OCI-LY1 (cell line): ENCODE measurements at regions not wholly inside any gene's neighbourhood (a gene's known extent, or its start where the extent isn't known, plus 50 kb on each side); places are given as distances from the start of the nearest gene placed in this dataset.

Experiments used
- H2AFZ ChIP-seq: fragments of 200-600 bp; sonication (generic), shearing (Covaris generic); 2 replicates; pipeline ENCODE4 v1.6.0; 2014; ENCODE audit warnings: antibody characterized with exemption, mild to moderate bottlenecking, low read length
- H3F3A ChIP-seq: fragments of 200-600 bp; sonication (generic), shearing (Covaris generic); 2 replicates; pipeline ENCODE4 v1.6.0; 2014; ENCODE audit warnings: mild to moderate bottlenecking, antibody characterized with exemption, low read length, moderate library complexity; ENCODE audit not compliant: insufficient read depth
- H3K27ac ChIP-seq: fragments of 200-600 bp; sonication (generic); 2 replicates; pipeline ENCODE4 v1.5.1; 2014; ENCODE audit warnings: low read length, mixed run types, mild to moderate bottlenecking, low read depth; ENCODE audit not compliant: poor library complexity, severe bottlenecking
- H3K27me3 ChIP-seq: fragments of 200-600 bp; sonication (generic); 2 replicates; pipeline ENCODE4 v1.6.0; 2014; ENCODE audit warnings: antibody characterized with exemption, mild to moderate bottlenecking, low read length, moderate library complexity; ENCODE audit not compliant: insufficient read depth
- H3K36me3 ChIP-seq: fragments of 200-600 bp; sonication (generic); 2 replicates; pipeline ENCODE4 v1.6.1; 2014; ENCODE audit warnings: mild to moderate bottlenecking, antibody characterized with exemption, low read length, moderate library complexity, mixed read lengths; ENCODE audit not compliant: insufficient read depth
- H3K4me1 ChIP-seq: fragments of 200-600 bp; sonication (generic); 2 replicates; pipeline ENCODE4 v1.5.1; 2014; ENCODE audit warnings: mild to moderate bottlenecking, low read length, moderate library complexity; ENCODE audit not compliant: insufficient read depth, severe bottlenecking
- H3K4me2 ChIP-seq: fragments of 200-600 bp; sonication (generic), shearing (Covaris generic); 2 replicates; pipeline ENCODE4 v1.6.1; 2014; ENCODE audit warnings: low read length
- H3K4me3 ChIP-seq: fragments of 200-600 bp; sonication (generic); 2 replicates; pipeline ENCODE4 v1.5.1; 2014; ENCODE audit warnings: low read length, low read depth, mild to moderate bottlenecking, mixed read lengths; ENCODE audit not compliant: poor library complexity, severe bottlenecking
- H3K79me2 ChIP-seq: fragments of 200-600 bp; shearing (Covaris generic); 2 replicates; pipeline ENCODE4 v1.6.1; 2016; ENCODE audit warnings: mixed run types, low read length, mixed read lengths; ENCODE audit not compliant: insufficient read depth
- H3K9ac ChIP-seq: fragments of 200-600 bp; sonication (generic), shearing (Covaris generic); 2 replicates; pipeline ENCODE4 v1.6.1; 2014; ENCODE audit warnings: mild to moderate bottlenecking, low read length, mixed read lengths
- H3K9me2 ChIP-seq: fragments of 200-600 bp; sonication (generic), shearing (Covaris generic); 2 replicates; pipeline ENCODE4 v1.6.1; 2014; ENCODE audit warnings: low read depth, mild to moderate bottlenecking, low read length, mixed read lengths
- H3K9me3 ChIP-seq: fragments of 200-600 bp; shearing (Covaris generic); 2 replicates; pipeline ENCODE4 v1.6.1; 2014; ENCODE audit warnings: low read length, mixed read lengths
- H4K20me1 ChIP-seq: fragments of 200-600 bp; sonication (generic), shearing (Covaris generic); 2 replicates; pipeline ENCODE4 v1.6.0; 2016; ENCODE audit warnings: mild to moderate bottlenecking, low read length; ENCODE audit not compliant: insufficient read depth
- EZH2 ChIP-seq: fragments of 200-600 bp; sonication (generic), shearing (Covaris generic); IDR thresholded peaks from 2 replicates; pipeline ENCODE4 v1.8.0; 2017; ENCODE audit warnings: borderline replicate concordance, mixed run types, mild to moderate bottlenecking, antibody characterized with exemption, low read length, moderate library complexity, mixed read lengths
- TF ChIP-seq, protein P1 (sequence below): fragments of 200-600 bp; sonication (generic), shearing (Covaris generic); IDR thresholded peaks from 2 replicates; pipeline ENCODE4 v1.5.1; 2017; ENCODE audit warnings: mild to moderate bottlenecking, antibody characterized with exemption, low read length, moderate library complexity, mixed read lengths

DNA sequence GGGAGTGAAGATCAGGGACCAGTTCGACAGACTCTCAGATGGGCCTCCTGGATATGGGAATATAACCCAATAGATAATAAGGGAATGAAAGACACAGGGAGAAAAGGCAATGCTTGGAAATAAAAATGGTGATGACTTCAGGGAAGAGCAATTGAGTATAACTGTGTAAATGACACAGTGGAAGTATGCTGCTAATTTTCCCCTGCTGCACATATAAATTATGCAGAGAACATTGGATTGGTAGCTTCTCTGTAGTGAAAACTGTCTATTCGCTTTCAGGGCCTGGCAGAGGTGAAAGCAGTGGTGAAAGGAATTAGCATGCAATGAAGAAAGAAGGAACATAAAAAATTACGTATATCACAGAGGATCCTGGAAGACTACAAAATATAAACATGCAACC lies 398.2 kb upstream of the CDH2 start:
- Histone ChIP-seq H3K4me2 (no peak overlapping the region), H3K9me3 (no peaks in the 10 kb centered on the region), H3K79me2 (no peaks in the 10 kb centered on the region), H3K27ac (no peak overlapping the region), H2AFZ (no peak overlapping the region), H3K9me2 (no peaks in the 10 kb centered on the region), H3K27me3 (no peaks in the 10 kb centered on the region), H3K36me3 (no peaks in the 10 kb centered on the region), H3K4me3 (no peak overlapping the region), H3K9ac (no peak overlapping the region), H3F3A (no peaks in the 10 kb centered on the region), H3K4me1 (no peaks in the 10 kb centered on the region), H4K20me1 (no peaks in the 10 kb centered on the region)
- TF ChIP-seq, protein P1, sequence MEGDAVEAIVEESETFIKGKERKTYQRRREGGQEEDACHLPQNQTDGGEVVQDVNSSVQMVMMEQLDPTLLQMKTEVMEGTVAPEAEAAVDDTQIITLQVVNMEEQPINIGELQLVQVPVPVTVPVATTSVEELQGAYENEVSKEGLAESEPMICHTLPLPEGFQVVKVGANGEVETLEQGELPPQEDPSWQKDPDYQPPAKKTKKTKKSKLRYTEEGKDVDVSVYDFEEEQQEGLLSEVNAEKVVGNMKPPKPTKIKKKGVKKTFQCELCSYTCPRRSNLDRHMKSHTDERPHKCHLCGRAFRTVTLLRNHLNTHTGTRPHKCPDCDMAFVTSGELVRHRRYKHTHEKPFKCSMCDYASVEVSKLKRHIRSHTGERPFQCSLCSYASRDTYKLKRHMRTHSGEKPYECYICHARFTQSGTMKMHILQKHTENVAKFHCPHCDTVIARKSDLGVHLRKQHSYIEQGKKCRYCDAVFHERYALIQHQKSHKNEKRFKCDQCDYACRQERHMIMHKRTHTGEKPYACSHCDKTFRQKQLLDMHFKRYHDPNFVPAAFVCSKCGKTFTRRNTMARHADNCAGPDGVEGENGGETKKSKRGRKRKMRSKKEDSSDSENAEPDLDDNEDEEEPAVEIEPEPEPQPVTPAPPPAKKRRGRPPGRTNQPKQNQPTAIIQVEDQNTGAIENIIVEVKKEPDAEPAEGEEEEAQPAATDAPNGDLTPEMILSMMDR: no peak
- no peak for TF ChIP-seq EZH2

- Histone ChIP-seq H3K27ac (no peak overlapping the region), H3K9me2 (no peaks in the 10 kb centered on the region), H3F3A (no peaks in the 10 kb centered on the region), H3K36me3 (no peaks in the 10 kb centered on the region), H3K4me2 (no peak overlapping the region), H3K9me3 (no peaks in the 10 kb centered on the region), H3K9ac (no peak overlapping the region), H4K20me1 (no peaks in the 10 kb centered on the region), H3K27me3 (no peaks in the 10 kb centered on the region), H3K4me3 (no peak overlapping the region), H2AFZ (no peak overlapping the region), H3K79me2 (no peaks in the 10 kb centered on the region), H3K4me1 (no peaks in the 10 kb centered on the region)
- no peak for TF ChIP-seq EZH2
- TF ChIP-seq, protein P1: no peak
Measured at GRCh38 chr18:28574175-28574574, 397.2 kb upstream of the CDH2 start.

GRCh38 chr18:28571929-28572328 lies 395.0 kb upstream of the CDH2 start:
- no peak overlapping the region for H2AFZ ChIP-seq

More at GRCh38 chr18:28571929-28572328, 395.0 kb upstream of the CDH2 start:
- Histone ChIP-seq H3K27me3 (no peaks in the 10 kb centered on the region), H3K9me2 (no peaks in the 10 kb centered on the region), H4K20me1 (no peaks in the 10 kb centered on the region), H3K9ac (no peak overlapping the region), H3K4me1 (no peaks in the 10 kb centered on the region), H3F3A (no peaks in the 10 kb centered on the region), H3K36me3 (no peaks in the 10 kb centered on the region), H3K9me3 (no peaks in the 10 kb centered on the region), H3K4me2 (no peak overlapping the region), H3K79me2 (no peaks in the 10 kb centered on the region), H3K27ac (no peak overlapping the region), H3K4me3 (no peak overlapping the region)
- TF ChIP-seq EZH2: no peak
- TF ChIP-seq, protein P1: no peak
